Stimulated activated CD4-positive, alpha-beta T cell treated with anti-CD3 and anti-CD28 coated beads, Interleukin-12 subunit alpha, Interleukin-12 subunit beta, amount 100 ng/mL, for 48 hours (primary cell): ENCODE measurements at regions not wholly inside any gene's neighbourhood (a gene's known extent, or its start where the extent isn't known, plus 50 kb on each side); places are given as distances from the start of the nearest gene placed in this dataset.

Source experiments
- DNase-seq, 3 donors: peaks; one replicate each; pipeline ENCODE4 v3.0.0-alpha.2; 2020; ENCODE audit warnings: low read depth in 2 of 3, low spot score in 1 of 3

DNA sequence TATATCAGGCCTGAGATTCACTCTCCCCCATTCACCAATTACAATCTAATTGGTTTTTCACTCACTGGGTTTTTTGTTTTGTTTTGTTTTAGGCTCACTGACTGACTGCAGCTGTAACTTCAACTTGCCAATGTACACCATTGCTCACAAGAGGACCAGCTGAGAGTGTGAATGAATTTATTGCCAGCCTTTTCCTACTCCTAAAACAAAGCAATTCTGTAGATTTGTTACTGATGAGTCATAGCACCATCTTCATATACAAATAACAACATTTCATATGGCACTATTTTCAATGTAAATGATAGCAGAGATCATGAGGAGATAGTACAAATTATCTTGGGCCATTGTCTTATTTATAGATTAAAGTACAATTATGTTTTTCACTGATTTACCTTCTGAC, 76.0 kb upstream of the DPYD start:
- DNase-seq: no peak

DNA sequence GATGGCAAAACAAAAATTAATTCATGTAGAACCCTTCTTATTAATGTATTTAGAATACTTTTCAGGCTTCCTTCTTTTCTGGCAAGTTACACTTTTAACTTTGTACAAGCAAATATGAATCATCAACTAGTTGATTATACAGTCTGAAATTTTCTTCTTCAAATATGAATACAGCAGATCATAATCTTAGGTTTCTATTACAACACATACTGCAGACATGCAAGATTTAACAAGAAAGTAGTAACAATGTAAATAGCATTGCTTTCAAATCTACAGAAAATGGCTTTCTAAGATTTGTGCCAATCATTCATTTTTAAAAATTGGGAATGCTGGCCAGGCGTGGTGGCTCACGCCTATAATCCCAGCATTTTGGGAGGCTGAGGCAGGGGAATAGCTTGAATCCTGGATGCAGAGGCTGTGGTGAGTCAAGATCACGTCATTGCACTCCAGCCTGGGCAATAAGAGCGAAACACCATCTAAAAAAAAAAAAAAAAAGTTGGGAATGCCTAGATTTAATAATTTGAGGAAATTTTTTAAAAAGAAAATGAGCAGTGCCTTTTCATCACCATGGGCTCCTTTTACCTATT, 68.4 kb upstream of the DPYD start:
- DNase-seq: no peak

GRCh38 chr1:97986041-97987005, 65.5 kb upstream of the DPYD start:
- DNase-seq: no peak

GRCh38 chr1:97983126-97983525, 62.3 kb upstream of the DPYD start:
- DNase-seq: no peak

GRCh38 chr1:97980530-97980929, 59.7 kb upstream of the DPYD start:
- DNase-seq: no peak

GRCh38 chr1:97976801-97977200, 56.0 kb upstream of the DPYD start:
- no peak for DNase-seq
